GM12891 (cell line): ENCODE measurements at regions not wholly inside any gene's neighbourhood (a gene's known extent, or its start where the extent isn't known, plus 50 kb on each side); places are given as distances from the start of the nearest gene placed in this dataset.

Source experiments
- POLR2A ChIP-seq: IDR thresholded peaks from 2 replicates; pipeline ENCODE4 v1.6.1; 2011; ENCODE audit warnings: low read depth, low read length, control low read depth
- POLR2AphosphoS5 ChIP-seq: IDR thresholded peaks from 2 replicates; pipeline ENCODE4 v1.6.1; 2011; ENCODE audit warnings: low read depth, low read length, control low read depth
- SPI1 ChIP-seq: IDR thresholded peaks from 2 replicates; pipeline ENCODE4 v1.6.1; 2011; ENCODE audit warnings: low read depth, low read length, control low read depth

DNA sequence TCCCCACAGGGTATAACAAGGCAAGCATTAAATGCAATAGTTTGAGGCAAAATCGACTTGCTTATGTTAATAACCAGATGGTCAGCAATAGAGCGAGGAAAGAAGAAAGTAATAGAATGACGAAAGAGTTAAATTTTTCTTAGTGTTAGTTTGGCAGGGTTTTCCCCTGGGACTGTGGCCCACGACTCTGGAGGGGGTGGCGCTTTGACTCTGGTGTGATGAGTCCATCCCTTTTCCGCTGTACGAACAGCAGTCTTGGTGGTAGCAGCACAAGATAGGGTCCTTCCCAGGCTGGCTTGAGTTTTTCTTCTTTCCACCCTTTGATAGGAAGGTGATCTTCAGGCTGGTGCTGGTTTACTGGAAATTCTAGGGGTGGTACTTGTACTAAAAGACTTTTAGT, 69.2 kb upstream of the GMDS start:
- no peak for TF ChIP-seq POLR2A
- TF ChIP-seq POLR2AphosphoS5, result no peak
- TF ChIP-seq SPI1, result no peak
